ENCODE measurements at regions not wholly inside any gene's neighbourhood (a gene's known extent, or its start where the extent isn't known, plus 50 kb on each side); places are given as distances from the start of the nearest gene placed in this dataset.
A peak's percentile ranks its signal among the peaks of the same experiment; 100 is the strongest.

DNA sequence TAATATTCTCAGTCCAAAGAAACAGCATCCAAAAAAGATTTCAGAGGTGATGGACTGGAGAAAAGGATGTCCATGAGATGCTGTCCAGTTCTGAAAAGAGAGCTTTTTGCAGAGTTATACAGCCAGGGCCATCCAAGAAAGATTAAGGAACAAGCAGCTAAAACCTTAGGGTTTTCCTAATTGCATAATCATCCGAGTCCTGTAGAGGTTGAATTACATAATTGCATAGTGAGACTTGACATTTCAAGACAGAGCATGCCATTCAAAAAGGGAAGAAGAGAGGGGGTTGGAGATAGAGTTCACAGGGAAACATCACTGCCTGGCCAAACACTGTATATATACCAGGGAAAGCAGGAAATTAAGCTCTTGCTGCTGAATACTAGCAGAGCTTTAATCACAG is 1729.2 kb upstream of the WWC1 start:
- no peak overlapping the region for H3K4me3 ChIP-seq (ENCODE audit: low read depth, low read length)
- no peak for TF ChIP-seq CTCF (IDR thresholded peaks at IDR 0.05; ENCODE audit: low read depth, low read length, missing control alignments)
- in situ Hi-C loops (cut with HindIII; ENCODE audit: low sequenced_read_pairs), result no loop called here
- no peak for DNase-seq (ENCODE audit: low read depth)

DNA sequence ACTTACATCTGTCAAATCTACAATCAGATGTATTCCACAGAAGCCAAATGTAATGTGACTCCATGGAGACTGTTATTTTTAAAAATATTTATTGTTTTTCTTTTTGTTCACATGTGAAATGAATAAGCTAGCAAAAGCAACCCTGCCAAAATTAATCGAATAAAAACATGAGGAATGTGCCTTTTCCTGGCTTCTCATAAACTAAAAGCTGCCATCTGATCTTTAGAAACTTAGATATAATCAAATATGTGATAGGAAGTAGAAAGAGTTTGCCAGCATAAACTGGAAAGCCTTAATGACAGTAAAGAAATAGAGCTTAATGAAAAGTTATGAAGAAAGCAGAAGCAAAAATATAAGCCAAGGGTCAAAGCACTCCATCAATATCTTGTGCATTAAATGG is 1724.7 kb upstream of the WWC1 start:
- no peak for DNase-seq (ENCODE audit: low read depth)
- in situ Hi-C loops (cut with HindIII; ENCODE audit: low sequenced_read_pairs), result no loop called here
- no peak overlapping the region for H3K4me3 ChIP-seq (ENCODE audit: low read depth, low read length)
- TF ChIP-seq CTCF (IDR thresholded peaks at IDR 0.05; ENCODE audit: low read depth, low read length, missing control alignments), result no peak

DNA sequence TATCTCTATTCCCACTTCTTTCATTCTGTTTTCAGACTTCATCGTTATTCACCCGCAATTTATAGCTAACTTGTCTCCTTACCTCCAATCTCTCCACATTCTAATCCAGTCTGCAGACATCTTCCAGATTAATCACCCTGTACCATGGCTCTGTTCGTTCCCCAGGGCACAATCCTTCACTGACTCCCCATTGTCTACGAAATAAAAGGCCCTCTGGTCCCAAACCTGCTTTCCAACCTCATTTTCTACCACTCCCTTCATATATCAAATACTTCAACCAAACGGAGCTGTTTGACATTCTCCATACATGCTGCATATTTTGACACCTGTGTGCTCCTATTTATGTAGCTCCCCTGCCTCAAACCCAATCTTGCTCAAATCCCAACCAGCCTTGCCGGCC is 1720.6 kb upstream of the WWC1 start:
- no peak for TF ChIP-seq CTCF (IDR thresholded peaks at IDR 0.05; ENCODE audit: low read depth, low read length, missing control alignments)
- in situ Hi-C loops (cut with HindIII; ENCODE audit: low sequenced_read_pairs), result no loop called here

GRCh38 chr5:166571668-166572067 is 1719.8 kb upstream of the WWC1 start:
- H3K4me3 ChIP-seq (ENCODE audit: low read depth, low read length), result no peak overlapping the region
- no peak for TF ChIP-seq CTCF (IDR thresholded peaks at IDR 0.05; ENCODE audit: low read depth, low read length, missing control alignments)
- in situ Hi-C loops (cut with HindIII; ENCODE audit: low sequenced_read_pairs), result no loop called here
- DNase-seq (ENCODE audit: low read depth), result no peak

More for the DNA sequence above, 1720.6 kb upstream of the WWC1 start:
- no peak for DNase-seq (ENCODE audit: low read depth)
- H3K4me3 ChIP-seq (ENCODE audit: low read depth, low read length), result no peak overlapping the region

DNA sequence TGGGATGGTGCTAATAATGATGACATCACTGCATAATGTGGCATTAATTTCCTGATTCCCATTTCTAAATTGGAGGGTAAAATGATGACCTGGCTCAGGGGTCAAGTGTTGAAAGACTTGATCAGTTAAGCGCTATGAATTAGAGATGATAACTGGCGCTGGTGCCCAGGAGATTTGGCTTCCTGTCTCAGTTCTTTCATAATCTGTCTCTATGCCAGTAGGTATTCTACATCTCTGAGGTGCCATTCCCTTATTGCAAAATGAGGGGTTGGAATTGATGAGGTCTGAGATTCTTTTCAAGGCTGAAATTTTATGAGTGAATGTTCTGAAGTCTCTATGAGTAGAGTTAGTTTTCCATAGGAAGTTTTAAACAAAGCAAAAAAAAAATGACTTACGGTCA is 1715.1 kb upstream of the WWC1 start:
- no peak overlapping the region for H3K4me3 ChIP-seq (ENCODE audit: low read depth, low read length)
- DNase-seq (ENCODE audit: low read depth), result no peak
- in situ Hi-C loops (cut with HindIII; ENCODE audit: low sequenced_read_pairs), result no loop called here
- TF ChIP-seq CTCF (IDR thresholded peaks at IDR 0.05; ENCODE audit: low read depth, low read length, missing control alignments), result no peak

- TF ChIP-seq CTCF (IDR thresholded peaks at IDR 0.05; ENCODE audit: low read depth, low read length, missing control alignments), result no peak
- in situ Hi-C loops (cut with HindIII; ENCODE audit: low sequenced_read_pairs), result no loop called here
- DNase-seq (ENCODE audit: low read depth), result peak; percentile 16
- no peak overlapping the region for H3K4me3 ChIP-seq (ENCODE audit: low read depth, low read length)
These were observed 1709.6 kb upstream of the WWC1 start for GRCh38 chr5:166581826-166582225.

- TF ChIP-seq CTCF (IDR thresholded peaks at IDR 0.05; ENCODE audit: low read depth, low read length, missing control alignments), result no peak
- in situ Hi-C loops (cut with HindIII; ENCODE audit: low sequenced_read_pairs), result no loop called here
- H3K4me3 ChIP-seq (ENCODE audit: low read depth, low read length), result no peak overlapping the region
- no peak for DNase-seq (ENCODE audit: low read depth)
These were observed 1709.0 kb upstream of the WWC1 start for GRCh38 chr5:166582416-166582815.

All from astrocyte of the cerebellum (primary cell).